ENCODE measurements at regions not wholly inside any gene's neighbourhood (a gene's known extent, or its start where the extent isn't known, plus 50 kb on each side); places are given as distances from the start of the nearest gene placed in this dataset.
A peak's percentile ranks its signal among the peaks of the same experiment; 100 is the strongest.

GRCh38 chr2:65661980-65662653 is 229.7 kb upstream of the SPRED2 start:
- no peak for DNase-seq
- Histone ChIP-seq H3K27ac (peak overlapping the region in 1 of 4 donors; percentile 25), H3K4me3 (no peak overlapping the region), H3K9me3 (no peaks in the 10 kb centered on the region), H3K27me3 (no peaks in the 10 kb centered on the region), H3K4me1 (peaks cover 0 to 21% (median 0%) of the 10 kb centered on the region in 4 donors), H3K36me3 (no peaks in the 10 kb centered on the region)
- TF ChIP-seq CTCF (IDR thresholded peaks at IDR 0.05) (no peak), POLR2A (IDR thresholded peaks at IDR 0.05) (no peak)

DNA sequence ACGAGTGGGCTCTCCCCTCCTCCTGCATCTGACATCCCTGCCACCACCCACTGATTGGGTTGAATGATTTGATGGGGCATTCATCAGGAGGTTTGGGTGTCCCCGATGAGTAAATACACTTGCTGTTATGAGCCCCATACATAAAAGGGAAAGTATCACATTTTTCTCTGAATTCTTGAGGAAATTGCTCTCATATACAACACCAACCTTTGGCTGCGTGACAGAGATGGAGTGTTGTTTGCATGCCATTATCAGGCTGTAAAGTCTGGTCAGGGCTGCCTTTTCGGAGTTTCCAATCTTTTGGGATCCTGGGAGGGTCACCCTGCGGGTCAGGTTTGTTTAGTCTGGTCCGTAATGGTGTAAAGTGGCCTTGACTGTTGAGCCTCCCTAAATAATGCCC is 227.9 kb upstream of the SPRED2 start:
- no peak for DNase-seq

DNA sequence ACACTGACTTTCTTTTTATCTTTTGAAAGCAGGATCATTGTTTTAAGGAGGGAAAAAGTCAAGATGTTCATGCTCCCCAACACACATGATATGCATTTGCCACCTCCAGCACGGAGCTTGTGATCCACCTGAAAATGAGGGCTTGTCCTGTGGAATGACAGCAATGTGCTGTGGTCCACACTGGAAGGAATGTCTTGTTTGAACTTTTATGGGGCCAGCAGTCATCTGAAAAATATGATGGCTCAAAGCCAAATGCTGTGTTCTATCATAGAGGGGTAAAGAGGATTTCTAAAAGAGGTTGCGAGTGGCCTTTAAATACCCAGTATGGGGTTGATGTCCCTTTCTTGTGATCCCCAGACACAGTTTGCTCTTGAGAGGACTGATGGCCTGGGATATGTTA is 226.5 kb upstream of the SPRED2 start:
- H3K27me3 ChIP-seq = no peaks in the 10 kb centered on the region
- H3K4me1 ChIP-seq = peaks cover 0 to 21% (median 0%) of the 10 kb centered on the region in 4 donors
- DNase-seq = no peak
- H3K36me3 ChIP-seq = no peaks in the 10 kb centered on the region
- H3K9me3 ChIP-seq = no peaks in the 10 kb centered on the region
- H3K27ac ChIP-seq = no peak overlapping the region
- TF ChIP-seq CTCF (IDR thresholded peaks at IDR 0.05) (no peak), POLR2A (IDR thresholded peaks at IDR 0.05) (no peak)
- H3K4me3 ChIP-seq = no peak overlapping the region

More for the DNA sequence above, 227.9 kb upstream of the SPRED2 start:
- Histone ChIP-seq H3K36me3 (no peaks in the 10 kb centered on the region), H3K27me3 (no peaks in the 10 kb centered on the region), H3K4me1 (peaks cover 0 to 21% (median 0%) of the 10 kb centered on the region in 4 donors), H3K27ac (no peak overlapping the region), H3K9me3 (no peaks in the 10 kb centered on the region), H3K4me3 (no peak overlapping the region)
- TF ChIP-seq CTCF (IDR thresholded peaks at IDR 0.05) (no peak), POLR2A (IDR thresholded peaks at IDR 0.05) (no peak)

- Histone ChIP-seq H3K36me3 (no peaks in the 10 kb centered on the region), H3K27ac (no peak overlapping the region), H3K27me3 (no peaks in the 10 kb centered on the region), H3K4me3 (no peak overlapping the region), H3K9me3 (no peaks in the 10 kb centered on the region), H3K4me1 (peaks cover 0 to 17% (median 0%) of the 10 kb centered on the region in 4 donors)
- no peak for DNase-seq
- no peak for TF ChIP-seq POLR2A (IDR thresholded peaks at IDR 0.05)
- no peak for TF ChIP-seq CTCF (IDR thresholded peaks at IDR 0.05)
Observed at GRCh38 chr2:65658266-65658665, 225.9 kb upstream of the SPRED2 start.

DNA sequence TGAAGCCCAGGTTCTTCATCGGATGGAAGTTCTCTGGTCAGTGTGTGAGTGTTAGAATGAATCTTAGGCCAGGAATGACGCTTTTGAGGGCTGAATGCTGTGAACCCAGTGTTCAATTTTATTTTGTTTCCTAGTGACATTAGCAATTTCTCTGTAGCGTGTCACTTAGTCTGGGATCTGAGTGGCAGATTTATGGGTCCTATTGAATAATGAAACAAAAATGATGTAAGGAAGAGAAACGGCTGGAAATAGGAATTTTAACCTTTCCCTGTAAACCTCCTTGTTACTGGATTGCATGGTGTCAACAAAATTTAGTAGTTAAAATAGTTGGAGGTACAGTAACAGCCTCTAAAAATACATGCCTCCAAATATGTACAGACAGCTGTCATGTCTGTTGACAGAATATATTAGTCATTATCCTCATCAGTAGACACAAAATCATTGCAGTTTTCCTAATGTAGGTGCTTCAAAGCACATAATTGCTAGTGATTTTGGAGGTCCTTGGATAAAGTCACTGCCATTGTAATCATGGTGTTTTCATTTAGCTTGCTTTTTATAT is 223.8 kb upstream of the SPRED2 start:
- H3K36me3 ChIP-seq = no peaks in the 10 kb centered on the region
- H3K9me3 ChIP-seq = no peaks in the 10 kb centered on the region
- H3K4me1 ChIP-seq = no peaks in the 10 kb centered on the region
- H3K27me3 ChIP-seq = no peaks in the 10 kb centered on the region
- no peak for DNase-seq
- H3K27ac ChIP-seq = no peak overlapping the region
- no peak for TF ChIP-seq POLR2A (IDR thresholded peaks at IDR 0.05)
- TF ChIP-seq CTCF (IDR thresholded peaks at IDR 0.05) = no peak
- H3K4me3 ChIP-seq = no peak overlapping the region

Data from Peyer's patch (tissue), 4 donors.